HCT116 (cell line): ENCODE measurements at regions not wholly inside any gene's neighbourhood (a gene's known extent, or its start where the extent isn't known, plus 50 kb on each side); places are given as distances from the start of the nearest gene placed in this dataset.

Experiments used
- ATAC-seq: fragments of 200-7000 bp; cut with Tn5 transposase; 2 replicates; pipeline ENCODE4 v1.9.1; 2020; ENCODE audit warnings: mild to moderate bottlenecking, moderate library complexity
- BruUV-seq: library from RNA; stranded (reverse); fragments of 400-500 nt; replicated peaks from 2 replicates; lab custom pipeline; 2021; lab: Mats Ljungman, UMichigan
- CTCF ChIA-PET: fragments of 300-600 bp; sonication (Branson Sonifier 250); formaldehyde crosslinking; loops from one replicate; lab custom pipeline; 2021; ENCODE audit warnings: antibody characterized with exemption; lab: Charles Lee
- POLR2A ChIA-PET: fragments of 300-600, 350-600 bp; sonication (Branson Sonifier 250); formaldehyde crosslinking; loops from one replicate; lab custom pipeline; 2021; ENCODE audit warnings: antibody characterized with exemption; lab: Charles Lee
- RAD21 ChIA-PET, 2 experiments: fragments of 300-600 bp; sonication (Branson Sonifier 250); formaldehyde crosslinking; loops; one replicate each; lab custom pipeline; 2023; ENCODE audit warnings: low total read pairs in 2 of 2; ENCODE audit not compliant: uncharacterized antibody in 2 of 2, unreplicated experiment in 2 of 2, low non-redundant PET in 1 of 2; lab: Charles Lee
- DNase-seq: peaks from one replicate; pipeline ENCODE4 v3.0.0-alpha.2; 2010; ENCODE audit warnings: low read depth, low spot score
- H2AFZ ChIP-seq: fragments of 200-600 bp; shearing (Covaris generic), sonication (generic); 2 replicates; pipeline ENCODE4 v1.6.1; 2017; ENCODE audit warnings: low read depth, mixed run types, mixed read lengths, antibody characterized with exemption, low read length; ENCODE audit not compliant: poor library complexity, severe bottlenecking
- H3K27ac ChIP-seq: 2 replicates; pipeline ENCODE4 v1.5.1; 2012; ENCODE audit warnings: low read depth, low read length
- H3K27me3 ChIP-seq: fragments of 200-600 bp; sonication (generic); 2 replicates; pipeline ENCODE4 v1.6.1; 2016; ENCODE audit warnings: mixed run types, low read length, mixed read lengths; ENCODE audit not compliant: insufficient read depth
- H3K36me3 ChIP-seq, 2 experiments: fragments of 200-500 bp in 1 of 2; fragments of 200-600 bp in 1 of 2; sonication (Bioruptor generic) in 1 of 2; sonication (generic) in 1 of 2; 2 replicates each; pipeline versions ENCODE4 v1.5.1 to v1.6.1; 2014 to 2016; ENCODE audit warnings: low read length in 2 of 2, inconsistent platforms in 1 of 2, mixed read lengths in 1 of 2, mixed run types in 1 of 2; ENCODE audit not compliant: insufficient read depth in 2 of 2, control insufficient read depth in 1 of 2
- H3K4me1 ChIP-seq, 2 experiments: fragments of 200-600 bp in 1 of 2; sonication (generic) in 1 of 2; 2 replicates each; pipeline versions ENCODE4 v1.5.1 to v1.6.1; 2012 to 2017; ENCODE audit warnings: low read length in 2 of 2, inconsistent platforms in 1 of 2, mild to moderate bottlenecking in 1 of 2, mixed read lengths in 1 of 2, mixed run types in 1 of 2, moderate library complexity in 1 of 2; ENCODE audit not compliant: insufficient read depth in 2 of 2, control insufficient read depth in 1 of 2
- H3K4me2 ChIP-seq: fragments of 200-600 bp; sonication (generic); 2 replicates; pipeline ENCODE4 v1.6.1; 2017; ENCODE audit warnings: mixed run types, low read length, mixed read lengths
- H3K4me3 ChIP-seq, 2 experiments: fragments of 200-600 bp in 1 of 2; sonication (generic) in 1 of 2; replicated peaks in 1 of 2; 2 replicates each; pipeline ENCODE4 v1.5.1; 2011 to 2016; ENCODE audit warnings: low read length in 2 of 2, control low read depth in 1 of 2, low read depth in 1 of 2, mild to moderate bottlenecking in 1 of 2, mixed read lengths in 1 of 2, mixed run types in 1 of 2
- H3K79me2 ChIP-seq: fragments of 200-600 bp; sonication (generic); 2 replicates; pipeline ENCODE4 v1.6.1; 2017; ENCODE audit warnings: mild to moderate bottlenecking, mixed run types, low read length, moderate library complexity, mixed read lengths; ENCODE audit not compliant: insufficient read depth
- H3K9ac ChIP-seq: fragments of 200-600 bp; sonication (generic); 2 replicates; pipeline ENCODE4 v1.6.1; 2016; ENCODE audit warnings: low read length, mixed read lengths
- H3K9me2 ChIP-seq: fragments of 200-600 bp; sonication (generic), shearing (Covaris generic); 2 replicates; pipeline ENCODE4 v1.6.1; 2017; ENCODE audit warnings: mixed run types, mild to moderate bottlenecking, moderate library complexity; ENCODE audit not compliant: insufficient read depth
- H3K9me3 ChIP-seq, 2 experiments: fragments of 200-500 bp in 1 of 2; fragments of 200-600 bp in 1 of 2; sonication (Bioruptor generic) in 1 of 2; sonication (generic) in 1 of 2; 2 replicates each; pipeline ENCODE4 v1.6.1; 2014 to 2017; ENCODE audit warnings: low read length in 2 of 2, mixed read lengths in 2 of 2, inconsistent platforms in 1 of 2, low read depth in 1 of 2, mild to moderate bottlenecking in 1 of 2, mixed run types in 1 of 2, moderate library complexity in 1 of 2; ENCODE audit not compliant: control insufficient read depth in 1 of 2, insufficient read depth in 1 of 2
- H4K20me1 ChIP-seq: fragments of 200-600 bp; sonication (generic), shearing (Covaris generic); 2 replicates; pipeline ENCODE4 v1.6.1; 2017; ENCODE audit warnings: mixed run types, mild to moderate bottlenecking, moderate library complexity; ENCODE audit not compliant: insufficient read depth
- CEBPB ChIP-seq: IDR thresholded peaks from 2 replicates; pipeline ENCODE4 v1.6.1; 2012; ENCODE audit warnings: low read depth
- EGR1 ChIP-seq: IDR thresholded peaks from 2 replicates; pipeline ENCODE4 v1.6.1; 2012; ENCODE audit warnings: low read depth
- ELF1 ChIP-seq: IDR thresholded peaks from 2 replicates; pipeline ENCODE4 v1.6.1; 2012; ENCODE audit warnings: low read depth, borderline replicate concordance
- EZH2phosphoT487 ChIP-seq: fragments of 200-600 bp; IDR thresholded peaks from 2 replicates; pipeline ENCODE4 v1.6.1; 2018; ENCODE audit warnings: antibody characterized with exemption, borderline replicate concordance
- FOSL1 ChIP-seq: IDR thresholded peaks from 2 replicates; pipeline ENCODE4 v1.6.1; 2012; ENCODE audit warnings: low read depth
- POLR2A ChIP-seq: IDR thresholded peaks from 2 replicates; pipeline ENCODE4 v1.7.0; 2011; ENCODE audit warnings: borderline replicate concordance; ENCODE audit not compliant: insufficient read depth, insufficient read length; ENCODE audit errors: extremely low read depth
- POLR2AphosphoS5 ChIP-seq: IDR thresholded peaks from 2 replicates; pipeline ENCODE4 v1.6.1; 2011; ENCODE audit warnings: mild to moderate bottlenecking, low read depth, low read length, moderate library complexity
- RAD21 ChIP-seq: IDR thresholded peaks from 2 replicates; pipeline ENCODE4 v1.6.1; 2012; ENCODE audit warnings: low read depth, mild to moderate bottlenecking
- SIN3A ChIP-seq: IDR thresholded peaks from 2 replicates; pipeline ENCODE4 v1.6.1; 2012; ENCODE audit warnings: low read depth
- SP1 ChIP-seq: IDR thresholded peaks from 2 replicates; pipeline ENCODE4 v1.6.1; 2012; ENCODE audit warnings: low read depth
- SRF ChIP-seq: IDR thresholded peaks from 2 replicates; pipeline ENCODE4 v1.6.1; 2012; ENCODE audit warnings: low read depth
- YY1 ChIP-seq: IDR thresholded peaks from 2 replicates; pipeline ENCODE4 v1.6.1; 2011; ENCODE audit warnings: low read length, low read depth, moderate library complexity, mild to moderate bottlenecking; ENCODE audit not compliant: insufficient replicate concordance; ENCODE audit errors: extremely low read depth
- ZFX ChIP-seq: fragments of 450-650 bp; IDR thresholded peaks from 2 replicates; pipeline ENCODE4 v1.6.1; 2017
- ZNF274 ChIP-seq: fragments of 200-500 bp; sonication (Bioruptor generic); IDR thresholded peaks from 2 replicates; pipeline ENCODE4 v1.6.1; 2014; ENCODE audit warnings: mild to moderate bottlenecking, low read depth, low read length, inconsistent platforms
- intact Hi-C: fragments of 100-400 bp; cut with micrococcal nuclease; formaldehyde crosslinking; loops from 2 replicates; pipeline ENCODE4 v1.10.0; 2022
- TF ChIP-seq, protein P1 (sequence below): IDR thresholded peaks from 2 replicates; pipeline ENCODE4 v1.6.1; 2012; ENCODE audit warnings: low read depth
- TF ChIP-seq, protein P2 (sequence below): IDR thresholded peaks from 2 replicates; pipeline ENCODE4 v1.6.1; 2012
- TF ChIP-seq, protein P3 (sequence below): IDR thresholded peaks from 2 replicates; pipeline ENCODE4 v1.6.1; 2011; ENCODE audit warnings: mild to moderate bottlenecking, low read length, moderate library complexity; ENCODE audit not compliant: insufficient replicate concordance; ENCODE audit errors: extremely low read depth

DNA sequence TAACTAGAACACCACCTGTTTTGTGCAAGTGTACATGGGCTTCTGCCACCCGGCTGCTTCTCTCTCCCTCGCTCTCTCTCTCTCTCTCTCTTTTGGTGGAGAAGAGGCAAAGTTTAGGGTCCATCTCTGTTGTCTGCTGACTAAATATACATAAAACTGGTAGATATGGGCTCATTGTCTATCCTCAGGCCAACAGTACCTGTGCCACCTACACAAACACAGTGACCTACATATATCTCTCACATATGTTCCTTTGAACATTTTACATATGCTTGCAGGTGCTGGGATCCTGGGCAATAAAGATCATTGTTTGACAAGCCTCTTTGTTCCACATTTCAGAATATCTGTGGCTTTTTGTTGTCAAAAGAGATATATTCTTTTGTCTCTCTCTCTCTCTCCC lies 256.3 kb upstream of the KCNH8 start:
- H3K9ac ChIP-seq: no peak overlapping the region
- no peaks in the 10 kb centered on the region for H3K79me2 ChIP-seq
- no peaks in the 10 kb centered on the region for H4K20me1 ChIP-seq
- no peaks in the 10 kb centered on the region for H3K36me3 ChIP-seq
- H3K4me1 ChIP-seq: no peaks in the 10 kb centered on the region
- no peaks in the 10 kb centered on the region for H3K9me2 ChIP-seq
- no peak overlapping the region for H3K4me2 ChIP-seq
- TF ChIP-seq POLR2AphosphoS5 (no peak), POLR2A (no peak), ZNF274 (no peak), YY1 (no peak), SRF (no peak)
- TF ChIP-seq, all 23 proteins: peak for 0
- H3K4me3 ChIP-seq: no peak overlapping the region
- no peak overlapping the region for H2AFZ ChIP-seq
- intact Hi-C loops: no loop called here
- H3K27me3 ChIP-seq: no peaks in the 10 kb centered on the region
- RAD21 ChIA-PET: no interaction called here
- DNase-seq (no peak), ATAC-seq (no peak)
- POLR2A ChIA-PET: no interaction called here
- CTCF ChIA-PET: no interaction called here
- H3K27ac ChIP-seq: no peak overlapping the region
- H3K9me3 ChIP-seq: no peaks in the 10 kb centered on the region
- no TSS peak for BruUV-seq

DNA sequence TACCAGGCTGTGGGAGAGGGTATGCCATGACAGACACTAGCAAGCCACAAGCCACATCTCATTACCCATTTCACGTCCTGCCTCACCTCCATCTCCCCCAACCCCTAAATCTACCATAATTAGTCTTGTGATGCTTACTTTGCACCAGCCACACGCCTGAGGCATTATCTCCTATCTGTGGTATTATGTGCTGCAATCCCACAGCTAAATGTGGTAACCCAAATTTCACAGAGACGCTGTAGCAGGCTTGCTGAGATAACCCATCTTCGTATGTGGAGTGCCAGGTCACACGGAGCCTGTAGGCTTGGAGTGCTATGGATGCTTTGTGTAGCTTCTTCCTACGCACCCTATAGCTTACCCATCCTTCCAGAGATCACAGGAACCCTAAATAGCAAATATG lies 256.7 kb upstream of the KCNH8 start:
- DNase-seq: no peak
- Histone ChIP-seq H2AFZ (no peak overlapping the region), H3K9ac (no peak overlapping the region), H3K79me2 (no peaks in the 10 kb centered on the region), H3K36me3 (no peaks in the 10 kb centered on the region), H3K4me1 (no peaks in the 10 kb centered on the region), H4K20me1 (no peaks in the 10 kb centered on the region), H3K4me3 (no peak overlapping the region), H3K9me2 (no peaks in the 10 kb centered on the region), H3K4me2 (no peak overlapping the region), H3K27me3 (no peaks in the 10 kb centered on the region), H3K27ac (no peak overlapping the region), H3K9me3 (no peaks in the 10 kb centered on the region)
- CTCF ChIA-PET: no interaction called here
- no peak for ATAC-seq
- intact Hi-C loops: no loop called here
- RAD21 ChIA-PET: no interaction called here
- BruUV-seq: no TSS peak
- POLR2A ChIA-PET: no interaction called here
- no peak for TF ChIP-seq SIN3A
- TF ChIP-seq ZFX: no peak
- no peak for TF ChIP-seq EGR1
- no peak for TF ChIP-seq ELF1
- TF ChIP-seq SP1: no peak
- no peak for TF ChIP-seq YY1
- TF ChIP-seq, protein P1, sequence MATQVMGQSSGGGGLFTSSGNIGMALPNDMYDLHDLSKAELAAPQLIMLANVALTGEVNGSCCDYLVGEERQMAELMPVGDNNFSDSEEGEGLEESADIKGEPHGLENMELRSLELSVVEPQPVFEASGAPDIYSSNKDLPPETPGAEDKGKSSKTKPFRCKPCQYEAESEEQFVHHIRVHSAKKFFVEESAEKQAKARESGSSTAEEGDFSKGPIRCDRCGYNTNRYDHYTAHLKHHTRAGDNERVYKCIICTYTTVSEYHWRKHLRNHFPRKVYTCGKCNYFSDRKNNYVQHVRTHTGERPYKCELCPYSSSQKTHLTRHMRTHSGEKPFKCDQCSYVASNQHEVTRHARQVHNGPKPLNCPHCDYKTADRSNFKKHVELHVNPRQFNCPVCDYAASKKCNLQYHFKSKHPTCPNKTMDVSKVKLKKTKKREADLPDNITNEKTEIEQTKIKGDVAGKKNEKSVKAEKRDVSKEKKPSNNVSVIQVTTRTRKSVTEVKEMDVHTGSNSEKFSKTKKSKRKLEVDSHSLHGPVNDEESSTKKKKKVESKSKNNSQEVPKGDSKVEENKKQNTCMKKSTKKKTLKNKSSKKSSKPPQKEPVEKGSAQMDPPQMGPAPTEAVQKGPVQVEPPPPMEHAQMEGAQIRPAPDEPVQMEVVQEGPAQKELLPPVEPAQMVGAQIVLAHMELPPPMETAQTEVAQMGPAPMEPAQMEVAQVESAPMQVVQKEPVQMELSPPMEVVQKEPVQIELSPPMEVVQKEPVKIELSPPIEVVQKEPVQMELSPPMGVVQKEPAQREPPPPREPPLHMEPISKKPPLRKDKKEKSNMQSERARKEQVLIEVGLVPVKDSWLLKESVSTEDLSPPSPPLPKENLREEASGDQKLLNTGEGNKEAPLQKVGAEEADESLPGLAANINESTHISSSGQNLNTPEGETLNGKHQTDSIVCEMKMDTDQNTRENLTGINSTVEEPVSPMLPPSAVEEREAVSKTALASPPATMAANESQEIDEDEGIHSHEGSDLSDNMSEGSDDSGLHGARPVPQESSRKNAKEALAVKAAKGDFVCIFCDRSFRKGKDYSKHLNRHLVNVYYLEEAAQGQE: no peak
- no peak for TF ChIP-seq EZH2phosphoT487
- TF ChIP-seq CEBPB: no peak
- no peak for TF ChIP-seq RAD21
- TF ChIP-seq, protein P2, sequence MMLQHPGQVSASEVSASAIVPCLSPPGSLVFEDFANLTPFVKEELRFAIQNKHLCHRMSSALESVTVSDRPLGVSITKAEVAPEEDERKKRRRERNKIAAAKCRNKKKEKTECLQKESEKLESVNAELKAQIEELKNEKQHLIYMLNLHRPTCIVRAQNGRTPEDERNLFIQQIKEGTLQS: no peak
- no peak for TF ChIP-seq POLR2AphosphoS5
- TF ChIP-seq, protein P3, sequence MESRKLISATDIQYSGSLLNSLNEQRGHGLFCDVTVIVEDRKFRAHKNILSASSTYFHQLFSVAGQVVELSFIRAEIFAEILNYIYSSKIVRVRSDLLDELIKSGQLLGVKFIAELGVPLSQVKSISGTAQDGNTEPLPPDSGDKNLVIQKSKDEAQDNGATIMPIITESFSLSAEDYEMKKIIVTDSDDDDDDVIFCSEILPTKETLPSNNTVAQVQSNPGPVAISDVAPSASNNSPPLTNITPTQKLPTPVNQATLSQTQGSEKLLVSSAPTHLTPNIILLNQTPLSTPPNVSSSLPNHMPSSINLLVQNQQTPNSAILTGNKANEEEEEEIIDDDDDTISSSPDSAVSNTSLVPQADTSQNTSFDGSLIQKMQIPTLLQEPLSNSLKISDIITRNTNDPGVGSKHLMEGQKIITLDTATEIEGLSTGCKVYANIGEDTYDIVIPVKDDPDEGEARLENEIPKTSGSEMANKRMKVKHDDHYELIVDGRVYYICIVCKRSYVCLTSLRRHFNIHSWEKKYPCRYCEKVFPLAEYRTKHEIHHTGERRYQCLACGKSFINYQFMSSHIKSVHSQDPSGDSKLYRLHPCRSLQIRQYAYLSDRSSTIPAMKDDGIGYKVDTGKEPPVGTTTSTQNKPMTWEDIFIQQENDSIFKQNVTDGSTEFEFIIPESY: no peak
- TF ChIP-seq FOSL1: no peak
